MCF 10A (cell line): ENCODE measurements at regions not wholly inside any gene's neighbourhood (a gene's known extent, or its start where the extent isn't known, plus 50 kb on each side); places are given as distances from the start of the nearest gene placed in this dataset.

Experiments
- BruUV-seq: library from RNA; stranded (reverse); fragments of 400-500 nt; replicated peaks from 2 replicates; lab custom pipeline; 2021; lab: Mats Ljungman, UMichigan
- CTCF ChIA-PET: fragments of 300-600 bp; sonication (Branson Sonifier 250); formaldehyde crosslinking; extraction: SDS; loops from one replicate; lab custom pipeline; 2021; ENCODE audit warnings: antibody characterized with exemption, inconsistent platforms; lab: Yijun Ruan, JAX
- POLR2A ChIA-PET: fragments of 300-600, 350-650 bp; sonication (Branson Sonifier 250); formaldehyde crosslinking; extraction: SDS; loops from one replicate; lab custom pipeline; 2020; ENCODE audit warnings: antibody characterized with exemption, inconsistent platforms; lab: Yijun Ruan, JAX
- DNase-seq: peaks from one replicate; pipeline ENCODE4 v3.0.0-alpha.2; 2018; ENCODE audit not compliant: unreplicated experiment
- H3K27ac Mint-ChIP-seq: one replicate; pipeline ENCODE4 v1.8.0; 2022; ENCODE audit warnings: mild to moderate bottlenecking, low read depth, mixed read lengths; ENCODE audit not compliant: unreplicated experiment
- H3K27me3 Mint-ChIP-seq: one replicate; pipeline ENCODE4 v1.8.0; 2022; ENCODE audit warnings: mixed read lengths; ENCODE audit not compliant: insufficient read depth, unreplicated experiment
- H3K36me3 Mint-ChIP-seq: one replicate; pipeline ENCODE4 v1.8.0; 2022; ENCODE audit warnings: mild to moderate bottlenecking, moderate library complexity, mixed read lengths; ENCODE audit not compliant: insufficient read depth, unreplicated experiment
- H3K4me1 Mint-ChIP-seq: one replicate; pipeline ENCODE4 v1.8.0; 2022; ENCODE audit warnings: mixed read lengths; ENCODE audit not compliant: insufficient read depth, unreplicated experiment
- H3K4me3 Mint-ChIP-seq: one replicate; pipeline ENCODE4 v1.8.0; 2022; ENCODE audit warnings: mild to moderate bottlenecking, moderate library complexity, mixed read lengths; ENCODE audit not compliant: unreplicated experiment
- H3K9me3 Mint-ChIP-seq: one replicate; pipeline ENCODE4 v1.8.0; 2022; ENCODE audit warnings: mixed read lengths; ENCODE audit not compliant: unreplicated experiment
- intact Hi-C: fragments of 100-400 bp; cut with micrococcal nuclease; formaldehyde crosslinking; loops from 2 replicates; pipeline ENCODE4 v1.14.1; 2022
- TF ChIP-seq, protein P1 (sequence below): fragments of 200-600 bp; IDR thresholded peaks from one replicate; pipeline ENCODE4 v1.8.0; 2022; ENCODE audit warnings: antibody characterized with exemption, mild to moderate bottlenecking; ENCODE audit not compliant: unreplicated experiment

DNA sequence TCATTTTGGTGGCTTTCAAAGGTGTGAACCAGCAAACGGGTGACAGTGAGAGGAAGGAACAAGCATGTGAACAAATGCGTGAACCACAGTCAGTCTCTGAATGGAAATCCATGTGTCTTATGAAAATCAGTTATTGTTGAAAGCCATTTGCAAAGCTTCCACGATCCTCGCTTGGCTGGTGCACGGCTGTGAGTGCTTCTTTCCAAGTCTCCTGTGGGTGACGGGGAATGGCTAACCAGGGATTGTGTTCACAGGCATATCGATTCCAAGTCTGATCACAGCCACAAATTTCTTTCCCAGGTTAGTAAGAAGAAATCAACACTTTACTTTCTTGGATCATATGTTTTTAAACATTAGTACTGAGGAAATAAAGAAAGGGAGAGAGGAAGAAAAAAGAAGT lies 556.9 kb upstream of the RBFOX1 start:
- intact Hi-C loops, result no loop called here
- ChIA-PET POLR2A (no interaction called here), CTCF (no interaction called here)
- H3K27ac Mint-ChIP-seq, result no peak overlapping the region
- peaks cover 3% of the 10 kb centered on the region for H3K9me3 Mint-ChIP-seq
- no peaks in the 10 kb centered on the region for H3K27me3 Mint-ChIP-seq
- no peaks in the 10 kb centered on the region for H3K4me1 Mint-ChIP-seq
- DNase-seq, result no peak
- BruUV-seq, result no TSS peak
- H3K36me3 Mint-ChIP-seq, result no peaks in the 10 kb centered on the region
- H3K4me3 Mint-ChIP-seq, result no peak overlapping the region
- TF ChIP-seq, protein P1, sequence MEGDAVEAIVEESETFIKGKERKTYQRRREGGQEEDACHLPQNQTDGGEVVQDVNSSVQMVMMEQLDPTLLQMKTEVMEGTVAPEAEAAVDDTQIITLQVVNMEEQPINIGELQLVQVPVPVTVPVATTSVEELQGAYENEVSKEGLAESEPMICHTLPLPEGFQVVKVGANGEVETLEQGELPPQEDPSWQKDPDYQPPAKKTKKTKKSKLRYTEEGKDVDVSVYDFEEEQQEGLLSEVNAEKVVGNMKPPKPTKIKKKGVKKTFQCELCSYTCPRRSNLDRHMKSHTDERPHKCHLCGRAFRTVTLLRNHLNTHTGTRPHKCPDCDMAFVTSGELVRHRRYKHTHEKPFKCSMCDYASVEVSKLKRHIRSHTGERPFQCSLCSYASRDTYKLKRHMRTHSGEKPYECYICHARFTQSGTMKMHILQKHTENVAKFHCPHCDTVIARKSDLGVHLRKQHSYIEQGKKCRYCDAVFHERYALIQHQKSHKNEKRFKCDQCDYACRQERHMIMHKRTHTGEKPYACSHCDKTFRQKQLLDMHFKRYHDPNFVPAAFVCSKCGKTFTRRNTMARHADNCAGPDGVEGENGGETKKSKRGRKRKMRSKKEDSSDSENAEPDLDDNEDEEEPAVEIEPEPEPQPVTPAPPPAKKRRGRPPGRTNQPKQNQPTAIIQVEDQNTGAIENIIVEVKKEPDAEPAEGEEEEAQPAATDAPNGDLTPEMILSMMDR, result no peak

DNA sequence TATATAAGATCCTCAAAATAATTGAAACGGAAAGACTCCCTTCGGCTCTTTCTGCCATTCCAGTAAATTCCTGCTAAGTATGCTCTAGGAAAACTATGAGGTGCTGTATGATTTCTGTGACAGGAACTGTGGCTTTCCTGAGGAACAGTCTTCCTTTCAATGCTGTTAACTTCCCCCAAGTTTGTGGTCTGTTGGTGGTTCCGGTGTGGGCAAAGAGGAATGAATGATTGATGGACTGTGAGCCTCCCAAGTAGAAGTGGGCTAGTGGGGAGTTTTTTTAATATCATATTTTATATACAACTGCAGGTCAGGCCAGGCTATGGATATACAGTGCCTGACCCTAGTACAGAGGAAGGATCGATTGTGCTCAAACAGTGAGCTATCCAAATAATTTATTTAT lies 560.7 kb upstream of the RBFOX1 start:
- no TSS peak for BruUV-seq
- Mint-ChIP-seq H3K9me3 (peaks cover 8% of the 10 kb centered on the region), H3K4me3 (no peak overlapping the region), H3K4me1 (no peaks in the 10 kb centered on the region), H3K27me3 (no peaks in the 10 kb centered on the region), H3K36me3 (no peaks in the 10 kb centered on the region), H3K27ac (no peak overlapping the region)
- DNase-seq, result no peak
- CTCF ChIA-PET, result no interaction called here
- TF ChIP-seq, protein P1, result no peak
- POLR2A ChIA-PET, result no interaction called here
- intact Hi-C loops, result no loop called here

DNA sequence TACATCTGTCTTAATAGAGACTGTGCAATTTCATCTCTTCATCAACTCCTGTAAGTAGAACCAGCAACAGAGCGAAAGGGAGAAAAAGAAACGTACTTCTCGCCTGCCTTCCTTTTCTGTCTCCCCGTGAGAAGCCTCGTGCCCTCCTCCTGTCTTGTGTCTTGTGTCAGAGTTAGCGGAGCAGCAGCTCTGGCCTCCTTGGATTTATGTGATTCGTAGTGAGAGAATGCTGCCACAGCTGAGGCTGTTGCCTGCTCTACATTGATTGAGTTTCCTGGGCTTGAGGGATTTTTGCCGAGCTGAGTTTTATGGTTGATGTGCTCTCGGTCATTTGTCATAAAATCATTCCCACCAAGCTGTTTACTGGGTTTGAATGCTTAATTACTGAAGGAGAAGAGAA lies 579.1 kb upstream of the RBFOX1 start:
- ChIA-PET POLR2A (no interaction called here), CTCF (no interaction called here)
- Mint-ChIP-seq H3K36me3 (no peaks in the 10 kb centered on the region), H3K9me3 (peaks cover 36% of the 10 kb centered on the region), H3K4me1 (no peaks in the 10 kb centered on the region), H3K27me3 (no peaks in the 10 kb centered on the region), H3K27ac (no peak overlapping the region), H3K4me3 (no peak overlapping the region)
- TF ChIP-seq, protein P1, result no peak
- no TSS peak for BruUV-seq
- no peak for DNase-seq
- intact Hi-C loops, result no loop called here

DNA sequence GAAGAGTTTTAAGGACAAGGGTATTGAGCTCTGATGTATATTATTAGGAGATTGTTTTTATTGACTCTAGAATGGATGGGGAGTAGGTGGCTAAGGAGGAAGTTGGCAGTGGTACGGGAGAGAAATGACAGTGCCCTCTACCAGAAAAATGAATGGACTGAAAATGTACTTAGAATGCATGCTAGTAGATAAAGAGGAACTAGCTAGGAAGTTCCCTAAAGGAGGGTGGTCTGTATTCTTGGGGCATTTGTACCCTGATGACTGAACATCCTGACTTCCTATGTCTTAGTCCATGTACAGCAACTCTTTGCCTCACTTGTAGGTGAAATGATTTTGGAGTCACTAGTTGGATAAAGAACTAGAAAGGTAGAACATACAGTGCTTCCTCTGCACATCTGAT lies 581.5 kb upstream of the RBFOX1 start:
- intact Hi-C loops, result no loop called here
- CTCF ChIA-PET, result interaction anchor here (0.7 kb wide), 1 partner anchor 513 kb away, joined by 3 read pairs; no protein-coding TSS in a partner anchor
- Mint-ChIP-seq H3K4me1 (no peaks in the 10 kb centered on the region), H3K27ac (no peak overlapping the region), H3K27me3 (no peaks in the 10 kb centered on the region), H3K4me3 (no peak overlapping the region), H3K36me3 (no peaks in the 10 kb centered on the region), H3K9me3 (peaks cover 31% of the 10 kb centered on the region)
- no TSS peak for BruUV-seq
- DNase-seq, result no peak
- POLR2A ChIA-PET, result no interaction called here
- TF ChIP-seq, protein P1, result no peak
